Right renal cortex interstitium (tissue), 3 donors: ENCODE measurements at regions not wholly inside any gene's neighbourhood (a gene's known extent, or its start where the extent isn't known, plus 50 kb on each side); places are given as distances from the start of the nearest gene placed in this dataset.

ENCODE experiments used
- DNase-seq, 3 donors: peaks; one replicate each; pipeline ENCODE4 v3.0.0-alpha.2; 2013; ENCODE audit warnings: low read depth in 3 of 3, low spot score in 2 of 3

GRCh38 chr14:82412545-82412944, 878.9 kb upstream of the SEL1L start:
- no peak for DNase-seq

GRCh38 chr14:82414853-82415539, 881.3 kb upstream of the SEL1L start:
- DNase-seq, result no peak

- DNase-seq, result no peak
Measured at GRCh38 chr14:82419933-82420332, 886.3 kb upstream of the SEL1L start.

- no peak for DNase-seq
Measured at GRCh38 chr14:82420871-82421270, 887.2 kb upstream of the SEL1L start.

GRCh38 chr14:82421286-82421685, 887.6 kb upstream of the SEL1L start:
- no peak for DNase-seq

- DNase-seq, result no peak
Measured at GRCh38 chr14:82422230-82422629, 888.6 kb upstream of the SEL1L start.

- no peak for DNase-seq
Measured at GRCh38 chr14:82425261-82425660, 891.6 kb upstream of the SEL1L start.

GRCh38 chr14:82431031-82431430, 897.4 kb upstream of the SEL1L start:
- no peak for DNase-seq

- DNase-seq, result no peak
Measured at GRCh38 chr14:82432301-82433105, 898.9 kb upstream of the SEL1L start.

- DNase-seq, result no peak
Measured at GRCh38 chr14:82438436-82438835, 904.8 kb upstream of the SEL1L start.

GRCh38 chr14:82441270-82441669, 907.6 kb upstream of the SEL1L start:
- DNase-seq, result no peak

- no peak for DNase-seq
Measured at GRCh38 chr14:82445810-82446570, 912.3 kb upstream of the SEL1L start.

GRCh38 chr14:82447586-82447985, 913.9 kb upstream of the SEL1L start:
- no peak for DNase-seq

GRCh38 chr14:82449926-82450468, 916.3 kb upstream of the SEL1L start:
- DNase-seq, result no peak

GRCh38 chr14:82451675-82452074, 918.0 kb upstream of the SEL1L start:
- no peak for DNase-seq

GRCh38 chr14:82482345-82482744, 948.7 kb upstream of the SEL1L start:
- DNase-seq, result no peak

- no peak for DNase-seq
Measured at GRCh38 chr14:82488473-82488872, 954.8 kb upstream of the SEL1L start.

GRCh38 chr14:82490397-82490796, 956.7 kb upstream of the SEL1L start:
- no peak for DNase-seq

GRCh38 chr14:82492157-82492556, 958.5 kb upstream of the SEL1L start:
- no peak for DNase-seq

- no peak for DNase-seq
Measured at GRCh38 chr14:82500222-82500621, 966.6 kb upstream of the SEL1L start.

GRCh38 chr14:82501554-82501953, 967.9 kb upstream of the SEL1L start:
- DNase-seq, result no peak
